ENCODE measurements at regions not wholly inside any gene's neighbourhood (a gene's known extent, or its start where the extent isn't known, plus 50 kb on each side); places are given as distances from the start of the nearest gene placed in this dataset.

DNA sequence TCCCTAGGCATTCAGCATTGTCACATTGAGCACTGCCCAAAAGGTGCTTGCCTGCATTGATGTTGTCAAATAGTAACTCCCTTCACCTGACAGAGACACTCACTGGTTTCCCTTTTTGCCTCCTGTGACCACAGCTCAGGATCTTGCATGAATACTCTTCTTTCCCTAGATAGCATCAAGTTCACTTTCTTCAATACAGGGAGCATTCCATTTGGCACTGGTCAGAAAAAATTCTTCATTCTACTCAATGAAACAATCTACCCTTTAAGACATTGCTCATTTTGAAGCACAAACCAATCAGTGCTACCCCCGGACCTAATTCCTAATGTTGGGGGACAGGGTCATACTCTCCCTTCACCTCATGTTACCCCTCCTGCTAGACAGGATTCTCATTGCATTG is 319.0 kb upstream of the SNX7 start:
- no peak for TF ChIP-seq CTCF (IDR thresholded peaks at IDR 0.05; ENCODE audit: poor library complexity, severe bottlenecking)
- no peak for TF ChIP-seq EP300 (conservative IDR thresholded peaks at IDR 0.05; ENCODE audit: poor library complexity, severe bottlenecking)
- no peak for TF ChIP-seq EZH2 (IDR thresholded peaks at IDR 0.05; ENCODE audit: borderline replicate concordance, insufficient read depth, low read length, poor library complexity, severe bottlenecking)
- no peak for TF ChIP-seq POLR2AphosphoS5 (IDR thresholded peaks at IDR 0.05)
- TF ChIP-seq MXI1 (conservative IDR thresholded peaks at IDR 0.05; ENCODE audit: poor library complexity, severe bottlenecking), result no peak
- TF ChIP-seq SMC3 (conservative IDR thresholded peaks at IDR 0.05; ENCODE audit: poor library complexity), result no peak
- TF ChIP-seq RAD21 (conservative IDR thresholded peaks at IDR 0.05), result no peak
- TF ChIP-seq, protein P1, sequence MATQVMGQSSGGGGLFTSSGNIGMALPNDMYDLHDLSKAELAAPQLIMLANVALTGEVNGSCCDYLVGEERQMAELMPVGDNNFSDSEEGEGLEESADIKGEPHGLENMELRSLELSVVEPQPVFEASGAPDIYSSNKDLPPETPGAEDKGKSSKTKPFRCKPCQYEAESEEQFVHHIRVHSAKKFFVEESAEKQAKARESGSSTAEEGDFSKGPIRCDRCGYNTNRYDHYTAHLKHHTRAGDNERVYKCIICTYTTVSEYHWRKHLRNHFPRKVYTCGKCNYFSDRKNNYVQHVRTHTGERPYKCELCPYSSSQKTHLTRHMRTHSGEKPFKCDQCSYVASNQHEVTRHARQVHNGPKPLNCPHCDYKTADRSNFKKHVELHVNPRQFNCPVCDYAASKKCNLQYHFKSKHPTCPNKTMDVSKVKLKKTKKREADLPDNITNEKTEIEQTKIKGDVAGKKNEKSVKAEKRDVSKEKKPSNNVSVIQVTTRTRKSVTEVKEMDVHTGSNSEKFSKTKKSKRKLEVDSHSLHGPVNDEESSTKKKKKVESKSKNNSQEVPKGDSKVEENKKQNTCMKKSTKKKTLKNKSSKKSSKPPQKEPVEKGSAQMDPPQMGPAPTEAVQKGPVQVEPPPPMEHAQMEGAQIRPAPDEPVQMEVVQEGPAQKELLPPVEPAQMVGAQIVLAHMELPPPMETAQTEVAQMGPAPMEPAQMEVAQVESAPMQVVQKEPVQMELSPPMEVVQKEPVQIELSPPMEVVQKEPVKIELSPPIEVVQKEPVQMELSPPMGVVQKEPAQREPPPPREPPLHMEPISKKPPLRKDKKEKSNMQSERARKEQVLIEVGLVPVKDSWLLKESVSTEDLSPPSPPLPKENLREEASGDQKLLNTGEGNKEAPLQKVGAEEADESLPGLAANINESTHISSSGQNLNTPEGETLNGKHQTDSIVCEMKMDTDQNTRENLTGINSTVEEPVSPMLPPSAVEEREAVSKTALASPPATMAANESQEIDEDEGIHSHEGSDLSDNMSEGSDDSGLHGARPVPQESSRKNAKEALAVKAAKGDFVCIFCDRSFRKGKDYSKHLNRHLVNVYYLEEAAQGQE (IDR thresholded peaks at IDR 0.05; ENCODE audit: borderline replicate concordance), result no peak
- TF ChIP-seq TAF1 (IDR thresholded peaks at IDR 0.05; ENCODE audit: low read depth), result no peak
- Histone ChIP-seq H3K27ac (ENCODE audit: low read length) (no peak overlapping the region), H4K20me1 (ENCODE audit: insufficient read depth) (no peaks in the 10 kb centered on the region), H3K36me3 (ENCODE audit: insufficient read depth, low read length) (no peaks in the 10 kb centered on the region), H3K79me2 (replicated peaks; ENCODE audit: insufficient read depth, low read length) (no peaks in the 10 kb centered on the region), H3K27me3 (ENCODE audit: insufficient read depth, low read depth, low read length) (no peaks in the 10 kb centered on the region), H3F3A (ENCODE audit: insufficient read depth, low read length, poor library complexity, severe bottlenecking) (no peaks in the 10 kb centered on the region), H3K9me3 (ENCODE audit: low read length) (no peaks in the 10 kb centered on the region), H3K9me2 (ENCODE audit: insufficient read depth, low read length) (no peaks in the 10 kb centered on the region), H3K9ac (ENCODE audit: low read length) (no peak overlapping the region), H2AFZ (ENCODE audit: low read depth, low read length) (no peak overlapping the region), H3K4me2 (ENCODE audit: low read length) (no peak overlapping the region), H3K4me3 (ENCODE audit: low read length) (no peak overlapping the region)

DNA sequence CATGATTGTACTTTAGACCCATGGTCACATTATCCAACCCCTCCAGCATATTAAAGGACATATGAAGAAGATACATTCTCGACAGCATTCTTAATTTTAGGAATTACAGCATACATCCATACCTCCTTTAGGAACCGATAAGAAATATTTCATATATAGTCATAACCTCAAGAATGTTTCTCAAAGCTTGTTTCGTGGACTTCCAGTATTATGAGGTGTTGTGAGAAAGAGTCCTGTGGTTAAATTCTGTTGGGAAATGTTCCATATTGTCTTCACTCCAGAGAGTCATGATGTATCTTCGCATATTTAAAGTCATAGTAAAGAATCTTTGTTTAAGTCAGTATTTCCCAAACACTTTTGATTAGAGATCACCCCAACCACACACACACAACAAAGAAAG is 321.0 kb upstream of the SNX7 start:
- Histone ChIP-seq H3K27ac (ENCODE audit: low read length) (no peak overlapping the region), H3K27me3 (ENCODE audit: insufficient read depth, low read depth, low read length) (no peaks in the 10 kb centered on the region), H3K9ac (ENCODE audit: low read length) (no peak overlapping the region), H3K9me3 (ENCODE audit: low read length) (no peaks in the 10 kb centered on the region), H3K4me3 (ENCODE audit: low read length) (no peak overlapping the region), H3K4me2 (ENCODE audit: low read length) (no peak overlapping the region), H2AFZ (ENCODE audit: low read depth, low read length) (no peak overlapping the region), H3F3A (ENCODE audit: insufficient read depth, low read length, poor library complexity, severe bottlenecking) (no peaks in the 10 kb centered on the region), H3K9me2 (ENCODE audit: insufficient read depth, low read length) (no peaks in the 10 kb centered on the region), H3K79me2 (replicated peaks; ENCODE audit: insufficient read depth, low read length) (no peaks in the 10 kb centered on the region), H4K20me1 (ENCODE audit: insufficient read depth) (no peaks in the 10 kb centered on the region), H3K36me3 (ENCODE audit: insufficient read depth, low read length) (no peaks in the 10 kb centered on the region)
- TF ChIP-seq TAF1 (IDR thresholded peaks at IDR 0.05; ENCODE audit: low read depth) (no peak), MXI1 (conservative IDR thresholded peaks at IDR 0.05; ENCODE audit: poor library complexity, severe bottlenecking) (no peak), EP300 (conservative IDR thresholded peaks at IDR 0.05; ENCODE audit: poor library complexity, severe bottlenecking) (no peak), CTCF (IDR thresholded peaks at IDR 0.05; ENCODE audit: poor library complexity, severe bottlenecking) (no peak), EZH2 (IDR thresholded peaks at IDR 0.05; ENCODE audit: borderline replicate concordance, insufficient read depth, low read length, poor library complexity, severe bottlenecking) (no peak), POLR2AphosphoS5 (IDR thresholded peaks at IDR 0.05) (no peak), SMC3 (conservative IDR thresholded peaks at IDR 0.05; ENCODE audit: poor library complexity) (no peak), RAD21 (conservative IDR thresholded peaks at IDR 0.05) (no peak)
- TF ChIP-seq, protein P1 (IDR thresholded peaks at IDR 0.05; ENCODE audit: borderline replicate concordance), result no peak
